GM21447 (cell line): ENCODE measurements at regions not wholly inside any gene's neighbourhood (a gene's known extent, or its start where the extent isn't known, plus 50 kb on each side); places are given as distances from the start of the nearest gene placed in this dataset.
"Not testable (repeated sequence)": the region's sequence is repeated elsewhere in the genome, so short reads cannot be mapped to it uniquely, and the experiment has no call there.

Experiments
- ATAC-seq: cut with Tn5 transposase; IDR thresholded peaks from one replicate; pipeline ENCODE4 v1.9.1; 2021; ENCODE audit not compliant: unreplicated experiment

DNA sequence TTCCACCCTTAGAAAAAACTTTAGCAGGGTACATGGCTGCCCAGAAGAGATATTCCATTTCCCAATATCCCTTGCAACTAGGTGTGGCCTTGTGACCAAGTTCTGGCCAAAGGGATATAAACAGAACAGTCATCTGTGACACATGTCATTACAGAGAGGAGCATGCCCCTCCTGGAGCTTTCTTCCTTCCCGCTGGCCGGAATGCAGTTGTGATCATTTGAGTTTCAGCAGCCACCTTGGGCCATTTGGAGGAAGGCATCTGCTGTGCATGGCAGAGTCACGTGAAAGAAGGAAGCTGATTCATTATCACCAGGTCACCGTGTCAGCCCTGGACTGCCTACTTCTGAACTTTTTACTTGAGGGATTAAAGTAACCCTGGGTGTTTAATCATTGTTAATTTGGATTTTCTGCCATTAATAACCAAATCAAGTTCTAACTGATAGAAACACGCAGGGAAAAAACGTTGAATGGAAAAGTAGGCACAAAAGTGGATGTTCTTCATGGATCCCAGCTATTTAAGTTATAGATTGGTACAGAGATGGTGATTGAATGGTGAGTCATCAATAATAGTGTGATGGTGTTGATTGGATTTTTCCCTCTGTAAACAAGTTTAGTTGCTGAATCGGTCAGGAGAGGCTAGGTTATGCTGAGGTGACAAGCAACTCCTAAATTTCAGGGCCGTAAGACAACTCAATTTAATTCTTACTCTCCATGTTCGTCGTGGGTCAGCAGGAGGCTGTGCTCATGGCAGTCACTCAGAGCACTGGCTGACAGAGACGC is 80.7 kb upstream of the CCDC167 start:
- no peak for ATAC-seq

GRCh38 chr6:37579444-37580067 is 79.9 kb upstream of the CCDC167 start:
- no peak for ATAC-seq

DNA sequence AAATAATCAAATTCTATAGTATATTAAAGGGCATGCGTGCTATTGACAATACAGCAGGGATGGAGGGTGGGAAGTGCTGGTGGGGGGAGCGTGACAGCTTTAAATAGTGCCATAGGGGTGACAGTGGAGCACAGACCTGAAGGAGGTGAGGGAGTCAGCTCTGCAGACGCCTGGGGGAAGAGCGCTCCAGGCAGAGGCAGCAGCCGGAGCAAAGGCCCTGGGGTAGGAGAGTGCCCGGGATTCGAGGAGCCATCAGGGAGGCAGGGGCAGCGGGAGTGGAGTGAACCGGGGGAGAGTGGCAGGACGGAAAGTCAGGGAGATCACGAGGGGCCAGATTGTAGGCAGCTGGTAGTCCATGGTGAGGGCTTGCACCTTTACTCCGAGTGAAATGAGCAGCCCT is 78.4 kb upstream of the CCDC167 start:
- ATAC-seq = no peak

GRCh38 chr6:37576336-37576737 is 76.6 kb upstream of the CCDC167 start:
- ATAC-seq = no peak

DNA sequence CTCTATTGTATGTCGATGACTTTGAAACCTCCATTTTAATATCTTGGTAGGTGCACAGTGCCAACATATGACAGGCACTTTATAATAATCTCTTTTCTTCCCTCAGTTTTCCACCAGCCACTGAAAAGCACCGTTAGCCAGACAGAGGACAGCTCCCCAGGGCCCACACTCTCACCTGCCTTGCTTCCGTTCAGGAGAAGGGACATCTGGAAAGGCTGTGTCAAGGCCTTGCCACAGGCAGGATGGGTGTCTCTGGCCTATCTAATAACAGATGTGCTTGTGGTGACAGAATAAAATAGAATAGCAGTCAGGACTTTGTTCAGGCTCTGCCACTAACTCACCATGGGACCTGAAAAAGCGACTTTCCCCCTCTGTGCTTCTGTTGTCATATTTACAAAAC is 75.5 kb upstream of the CCDC167 start:
- ATAC-seq = no peak

GRCh38 chr6:37572334-37572733 is 72.6 kb upstream of the CCDC167 start:
- no peak for ATAC-seq

DNA sequence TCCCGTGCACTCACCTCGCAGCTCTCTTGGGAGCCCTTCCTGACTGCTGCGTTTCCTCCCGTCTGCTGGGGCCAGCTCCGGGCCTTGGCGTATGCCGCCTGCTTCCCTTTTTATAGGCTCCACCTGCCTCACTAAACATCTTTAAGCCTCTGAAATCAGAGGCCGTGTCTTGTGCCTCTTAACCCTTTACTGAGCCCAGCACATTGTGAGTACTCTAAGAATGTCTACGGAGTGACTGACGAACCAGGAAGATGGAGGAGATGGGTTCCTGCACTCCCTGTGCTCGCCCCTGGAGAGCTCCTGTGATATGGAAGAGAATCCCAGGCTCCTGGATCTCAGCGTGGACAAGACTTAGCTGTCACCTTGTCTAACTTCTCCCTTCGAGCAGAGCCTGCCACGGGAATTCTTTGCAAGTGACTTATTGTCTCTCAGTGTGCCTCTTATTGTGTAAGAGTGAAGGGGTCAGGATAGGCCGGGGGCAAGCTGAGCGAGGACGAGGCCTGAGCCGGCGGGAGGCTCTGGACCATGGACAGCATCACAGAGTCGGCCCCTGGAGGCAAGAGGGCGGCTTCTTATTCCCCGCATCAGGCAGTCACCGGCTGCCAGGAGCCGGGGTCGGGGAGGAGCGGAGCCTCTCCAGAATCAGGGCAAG is 70.9 kb upstream of the CCDC167 start:
- ATAC-seq = no peak

- ATAC-seq = no peak
Observed at GRCh38 chr6:37569743-37570481, 70.2 kb upstream of the CCDC167 start.

DNA sequence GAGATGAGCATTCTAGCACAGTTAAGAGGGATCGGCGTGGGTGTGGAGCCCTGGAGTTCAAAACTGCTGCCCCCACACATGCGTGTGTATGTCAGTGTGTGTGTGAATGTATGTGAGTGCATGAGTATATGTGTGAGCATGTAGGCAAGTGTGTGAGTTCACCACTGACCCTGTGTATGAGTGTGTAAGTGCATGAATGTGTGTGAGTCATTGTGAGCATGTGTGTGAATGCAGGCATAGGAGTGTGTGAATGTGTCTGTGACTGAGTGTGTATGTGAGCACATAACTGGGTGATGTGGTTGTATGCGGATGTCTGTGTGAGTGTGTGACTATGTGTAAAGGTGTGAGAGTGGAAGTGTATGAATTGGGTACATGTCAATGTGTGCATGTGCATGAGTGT is 69.6 kb upstream of the CCDC167 start:
- no peak for ATAC-seq

- ATAC-seq = no peak
Observed at GRCh38 chr6:37566950-37567349, 67.3 kb upstream of the CCDC167 start.

DNA sequence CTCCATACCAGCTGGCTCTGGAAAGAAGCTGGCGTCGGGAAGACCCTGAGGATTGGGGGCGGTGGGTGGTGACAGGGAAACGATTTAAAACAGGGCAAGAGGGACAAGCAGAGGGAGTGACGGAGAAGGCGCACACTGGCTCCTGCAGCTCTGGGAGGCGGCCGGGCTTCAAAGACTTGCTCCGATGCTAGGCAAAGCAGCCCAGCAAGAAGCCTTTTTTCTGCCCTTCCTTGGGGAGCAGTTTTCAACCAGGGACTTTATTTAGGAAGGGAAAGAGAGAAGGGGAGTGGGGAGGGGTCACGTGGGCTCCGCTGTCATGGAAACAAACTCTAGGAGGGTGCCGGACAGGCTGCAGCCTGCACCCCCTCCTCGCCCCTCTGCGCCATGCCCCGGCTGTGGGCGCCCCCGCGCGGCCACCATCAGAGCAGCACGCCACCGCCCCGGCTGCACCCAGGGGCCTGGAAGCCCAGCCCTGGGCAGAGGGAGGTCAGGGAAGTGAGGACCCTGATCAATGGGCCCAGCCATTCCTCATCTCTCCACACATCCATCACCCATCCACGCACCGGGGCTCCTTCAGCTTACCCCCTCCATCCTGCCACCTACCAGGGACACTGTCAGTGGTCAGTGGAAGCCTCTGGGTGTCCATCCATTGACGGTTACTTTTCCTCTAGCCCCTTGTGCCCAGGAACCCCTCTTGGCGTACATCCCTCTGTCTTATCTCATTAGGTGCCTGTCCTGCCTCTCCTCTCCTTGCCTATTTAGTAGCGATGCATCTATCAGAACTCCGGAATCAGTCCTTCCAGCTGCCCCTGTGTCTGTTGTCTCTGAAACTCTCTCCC is 66.6 kb upstream of the CCDC167 start:
- no peak for ATAC-seq

- no peak for ATAC-seq
Observed at GRCh38 chr6:37565267-37566110, 65.8 kb upstream of the CCDC167 start.

DNA sequence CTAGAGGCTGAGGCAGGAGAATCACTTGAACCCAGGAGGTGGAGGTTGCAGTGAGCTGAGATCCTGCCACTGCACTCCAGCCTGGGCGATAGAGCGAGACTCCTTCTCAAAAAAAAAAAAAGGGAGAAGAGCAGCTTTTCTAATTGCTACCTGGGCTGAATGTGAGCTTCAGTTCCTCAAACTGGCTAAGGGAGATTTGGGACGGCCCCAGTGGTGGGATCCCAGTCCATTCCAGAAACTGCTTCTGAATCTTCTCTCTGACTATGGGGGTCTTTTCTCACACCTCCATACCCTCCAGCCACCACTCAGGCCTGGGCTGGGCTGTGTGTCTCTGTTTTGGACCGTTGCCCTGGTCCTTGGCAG is 63.2 kb upstream of the CCDC167 start:
- ATAC-seq = not testable (repeated sequence)

DNA sequence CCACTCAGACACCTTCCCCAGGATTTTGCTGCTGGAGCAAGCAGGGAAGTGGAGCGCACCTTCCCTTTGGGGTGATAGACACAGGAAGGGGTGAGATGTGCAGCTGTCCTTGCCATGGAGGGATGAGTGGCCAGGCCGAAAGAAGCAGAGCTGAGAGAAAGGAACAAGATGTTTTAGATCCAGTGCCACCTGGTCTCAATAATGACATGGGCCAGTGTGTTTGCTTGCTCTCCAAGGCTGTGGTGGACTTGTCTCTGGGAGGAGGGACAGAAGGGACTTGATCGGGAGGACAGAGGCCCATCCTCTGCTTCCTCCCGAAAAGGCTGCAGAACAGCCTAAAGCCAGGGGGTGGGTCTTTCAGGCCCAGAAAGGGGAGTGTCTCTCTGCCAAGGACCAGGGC is 61.7 kb upstream of the CCDC167 start:
- no peak for ATAC-seq

GRCh38 chr6:37560737-37561103 is 61.0 kb upstream of the CCDC167 start:
- ATAC-seq = no peak

GRCh38 chr6:37559501-37559900 is 59.8 kb upstream of the CCDC167 start:
- no peak for ATAC-seq

DNA sequence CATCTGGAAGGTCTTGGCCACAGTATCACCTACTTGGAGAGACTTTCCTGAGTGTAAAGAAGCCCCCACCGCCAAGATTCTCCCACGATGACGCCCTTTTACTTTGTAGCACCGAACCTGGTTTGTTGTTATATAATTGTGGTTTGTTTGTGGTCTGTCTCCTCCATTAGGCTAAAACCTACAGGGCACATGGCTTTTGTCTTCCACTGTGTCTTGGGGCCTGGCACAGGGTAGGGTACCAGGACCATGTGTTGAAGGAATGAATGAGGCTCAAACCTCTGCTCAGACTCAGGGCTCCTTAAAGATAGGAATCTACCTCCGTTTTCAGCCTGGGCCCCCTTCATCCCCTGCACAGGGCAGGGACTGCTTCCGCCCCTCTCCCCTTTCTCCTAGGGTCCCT is 59.4 kb upstream of the CCDC167 start:
- ATAC-seq = no peak

GRCh38 chr6:37558646-37559045 is 59.0 kb upstream of the CCDC167 start:
- no peak for ATAC-seq

GRCh38 chr6:37558168-37558567 is 58.5 kb upstream of the CCDC167 start:
- no peak for ATAC-seq

GRCh38 chr6:37557645-37558114 is 58.0 kb upstream of the CCDC167 start:
- ATAC-seq = no peak
